ENCODE measurements at regions not wholly inside any gene's neighbourhood (a gene's known extent, or its start where the extent isn't known, plus 50 kb on each side); places are given as distances from the start of the nearest gene placed in this dataset.

DNA sequence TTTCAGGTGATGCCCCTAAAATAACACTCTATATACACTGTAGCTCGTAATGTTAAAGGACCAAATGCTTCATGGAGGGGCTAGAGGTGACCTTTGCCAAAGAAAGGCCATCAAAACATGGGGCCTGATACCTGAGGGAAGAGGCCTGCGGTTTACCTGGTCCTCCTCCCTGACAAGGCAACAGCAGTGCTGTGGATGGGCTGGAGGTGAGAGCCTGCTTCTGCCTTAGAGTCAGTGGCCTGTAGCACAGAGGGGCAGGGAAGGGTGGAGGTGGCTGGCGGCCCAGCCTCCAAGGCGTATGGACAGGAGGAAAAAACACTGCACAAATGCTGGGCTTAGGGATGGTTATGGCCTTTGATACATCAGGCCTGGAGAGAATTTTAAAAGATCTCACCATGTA, 137.8 kb upstream of the USP38 start:
- TF ChIP-seq, protein P1, sequence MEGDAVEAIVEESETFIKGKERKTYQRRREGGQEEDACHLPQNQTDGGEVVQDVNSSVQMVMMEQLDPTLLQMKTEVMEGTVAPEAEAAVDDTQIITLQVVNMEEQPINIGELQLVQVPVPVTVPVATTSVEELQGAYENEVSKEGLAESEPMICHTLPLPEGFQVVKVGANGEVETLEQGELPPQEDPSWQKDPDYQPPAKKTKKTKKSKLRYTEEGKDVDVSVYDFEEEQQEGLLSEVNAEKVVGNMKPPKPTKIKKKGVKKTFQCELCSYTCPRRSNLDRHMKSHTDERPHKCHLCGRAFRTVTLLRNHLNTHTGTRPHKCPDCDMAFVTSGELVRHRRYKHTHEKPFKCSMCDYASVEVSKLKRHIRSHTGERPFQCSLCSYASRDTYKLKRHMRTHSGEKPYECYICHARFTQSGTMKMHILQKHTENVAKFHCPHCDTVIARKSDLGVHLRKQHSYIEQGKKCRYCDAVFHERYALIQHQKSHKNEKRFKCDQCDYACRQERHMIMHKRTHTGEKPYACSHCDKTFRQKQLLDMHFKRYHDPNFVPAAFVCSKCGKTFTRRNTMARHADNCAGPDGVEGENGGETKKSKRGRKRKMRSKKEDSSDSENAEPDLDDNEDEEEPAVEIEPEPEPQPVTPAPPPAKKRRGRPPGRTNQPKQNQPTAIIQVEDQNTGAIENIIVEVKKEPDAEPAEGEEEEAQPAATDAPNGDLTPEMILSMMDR (IDR thresholded peaks at IDR 0.05): no peak
- TF ChIP-seq POLR2A (IDR thresholded peaks at IDR 0.05): no peak
